IMR-90 (cell line): ENCODE measurements at regions not wholly inside any gene's neighbourhood (a gene's known extent, or its start where the extent isn't known, plus 50 kb on each side); places are given as distances from the start of the nearest gene placed in this dataset.
A peak's percentile ranks its signal among the peaks of the same experiment; 100 is the strongest.

Experiments used
- ATAC-seq: fragments of 200-7000 bp; cut with Tn5 transposase; 2 replicates; pipeline ENCODE4 v1.9.1; 2020; ENCODE audit warnings: low read depth, mild to moderate bottlenecking, moderate library complexity
- BruUV-seq: library from RNA; stranded (reverse); fragments of 400-500 nt; replicated peaks from 2 replicates; lab custom pipeline; 2021; lab: Mats Ljungman, UMichigan
- CTCF ChIA-PET: fragments of 300-600 bp; formaldehyde crosslinking; extraction: SDS; loops from one replicate; lab custom pipeline; 2021; ENCODE audit warnings: antibody characterized with exemption; lab: Yijun Ruan, JAX
- POLR2A ChIA-PET: fragments of 300-600 bp; sonication (Branson Sonifier 250); formaldehyde crosslinking; loops from one replicate; lab custom pipeline; 2022; ENCODE audit warnings: antibody characterized with exemption; ENCODE audit not compliant: unreplicated experiment; lab: Charles Lee
- DNase-seq: peaks from one replicate; pipeline ENCODE4 v3.0.0; 2013
- H2AFZ ChIP-seq: replicated peaks from 2 replicates; pipeline ENCODE3; 2013; ENCODE audit warnings: low read length, mild to moderate bottlenecking; ENCODE audit not compliant: poor library complexity
- H2AK5ac ChIP-seq: 2 replicates; pipeline ENCODE4 v1.6.1; 2013; ENCODE audit warnings: low read depth, low read length, inconsistent platforms
- H2AK9ac ChIP-seq: replicated peaks from 2 replicates; pipeline ENCODE3; 2013; ENCODE audit warnings: mild to moderate bottlenecking, low read depth, low read length, moderate library complexity; ENCODE audit not compliant: poor library complexity
- H2BK120ac ChIP-seq: 2 replicates; pipeline ENCODE4 v1.6.1; 2013; ENCODE audit warnings: low read depth, low read length, inconsistent platforms
- H2BK15ac ChIP-seq: 3 replicates; pipeline ENCODE4 v1.6.1; 2013; ENCODE audit warnings: low read depth, low read length, inconsistent platforms
- H2BK20ac ChIP-seq: 2 replicates; pipeline ENCODE4 v1.6.1; 2013; ENCODE audit warnings: low read depth, mild to moderate bottlenecking, inconsistent platforms, low read length, moderate library complexity
- H2BK5ac ChIP-seq: 2 replicates; pipeline ENCODE4 v1.6.1; 2013; ENCODE audit warnings: mild to moderate bottlenecking, low read depth, low read length, inconsistent platforms; ENCODE audit not compliant: poor library complexity, severe bottlenecking
- H3K14ac ChIP-seq: replicated peaks from 2 replicates; pipeline ENCODE4 v1.6.1; 2013; ENCODE audit warnings: low read depth, low read length, inconsistent platforms
- H3K18ac ChIP-seq: 2 replicates; pipeline ENCODE4 v1.6.1; 2013; ENCODE audit warnings: low read depth, low read length, control low read depth
- H3K23ac ChIP-seq: 2 replicates; pipeline ENCODE4 v1.6.1; 2013; ENCODE audit warnings: low read depth, low read length, inconsistent platforms
- H3K27ac ChIP-seq: 2 replicates; pipeline ENCODE4 v1.5.1; 2013; ENCODE audit warnings: mild to moderate bottlenecking, control low read depth, low read length; ENCODE audit not compliant: insufficient read depth
- H3K27me3 ChIP-seq: 2 replicates; pipeline ENCODE4 v1.6.1; 2013; ENCODE audit warnings: low read length; ENCODE audit not compliant: control insufficient read depth, insufficient read depth
- H3K36me3 ChIP-seq: 2 replicates; pipeline ENCODE4 v1.6.1; 2013; ENCODE audit warnings: low read length, mixed read lengths; ENCODE audit not compliant: control insufficient read depth, insufficient read depth
- H3K4ac ChIP-seq: 2 replicates; pipeline ENCODE4 v1.6.1; 2013; ENCODE audit warnings: low read depth, low read length, inconsistent platforms
- H3K4me1 ChIP-seq: 2 replicates; pipeline ENCODE4 v1.6.1; 2013; ENCODE audit warnings: low read length, mixed read lengths; ENCODE audit not compliant: control insufficient read depth, insufficient read depth
- H3K4me2 ChIP-seq: 2 replicates; pipeline ENCODE4 v1.6.1; 2013; ENCODE audit warnings: low read depth, mild to moderate bottlenecking, control low read depth, low read length, moderate library complexity
- H3K4me3 ChIP-seq: 2 replicates; pipeline ENCODE4 v1.5.1; 2013; ENCODE audit warnings: low read depth, mild to moderate bottlenecking, control low read depth, low read length, moderate library complexity; ENCODE audit not compliant: insufficient read depth
- H3K56ac ChIP-seq: 2 replicates; pipeline ENCODE4 v1.6.1; 2013; ENCODE audit warnings: low read length, inconsistent platforms; ENCODE audit not compliant: insufficient read depth; ENCODE audit errors: extremely low read depth
- H3K79me1 ChIP-seq, 2 experiments: 2 replicates each; pipeline ENCODE4 v1.6.1; 2013; ENCODE audit warnings: low read length in 2 of 2, inconsistent platforms in 1 of 2, low read depth in 1 of 2
- H3K9ac ChIP-seq: 2 replicates; pipeline ENCODE4 v1.6.1; 2013; ENCODE audit warnings: low read depth, low read length, control low read depth
- H3K9me1 ChIP-seq: 2 replicates; pipeline ENCODE4 v1.6.1; 2013; ENCODE audit warnings: low read length, inconsistent platforms; ENCODE audit not compliant: insufficient read depth
- H3K9me3 ChIP-seq: 2 replicates; pipeline ENCODE4 v1.6.1; 2013; ENCODE audit warnings: low read length; ENCODE audit not compliant: control insufficient read depth, insufficient read depth
- H4K20me1 ChIP-seq: 2 replicates; pipeline ENCODE4 v1.6.1; 2013; ENCODE audit warnings: low read length, inconsistent platforms; ENCODE audit not compliant: insufficient read depth
- H4K5ac ChIP-seq: 2 replicates; pipeline ENCODE4 v1.6.1; 2013; ENCODE audit warnings: mild to moderate bottlenecking, low read depth, low read length, control low read depth
- H4K8ac ChIP-seq, 2 experiments: 2 replicates each; pipeline ENCODE4 v1.6.1; 2013; ENCODE audit warnings: low read depth in 2 of 2, low read length in 2 of 2, control low read depth in 1 of 2, inconsistent platforms in 1 of 2
- H4K91ac ChIP-seq: 2 replicates; pipeline ENCODE4 v1.6.1; 2013; ENCODE audit warnings: low read depth, low read length, inconsistent platforms; ENCODE audit not compliant: insufficient read depth
- BHLHE40 ChIP-seq: fragments of 150-350 bp; IDR thresholded peaks from 2 replicates; pipeline ENCODE4 v1.6.1; 2016; ENCODE audit warnings: mild to moderate bottlenecking, low read depth, low read length
- CEBPB ChIP-seq: IDR thresholded peaks from 2 replicates; pipeline ENCODE4 v1.6.1; 2012; ENCODE audit warnings: low read depth, low read length, improper control_type of control experiment
- CHD1 ChIP-seq: IDR thresholded peaks from 2 replicates; pipeline ENCODE4 v1.6.1; 2012; ENCODE audit warnings: low read depth, low read length, improper control_type of control experiment
- CTCF ChIP-seq: conservative IDR thresholded peaks from 2 replicates; pipeline ENCODE4 v1.5.1; 2012; ENCODE audit warnings: mild to moderate bottlenecking, low read depth, low read length, improper control_type of control experiment
- FOS ChIP-seq: fragments of 150-350 bp; IDR thresholded peaks from 2 replicates; pipeline ENCODE4 v1.6.1; 2016; ENCODE audit warnings: low read depth, low read length
- MAFK ChIP-seq: IDR thresholded peaks from 2 replicates; pipeline ENCODE4 v1.6.1; 2012; ENCODE audit warnings: low read depth, low read length, improper control_type of control experiment
- MAZ ChIP-seq: IDR thresholded peaks from 2 replicates; pipeline ENCODE4 v1.6.1; 2012; ENCODE audit warnings: low read depth, mild to moderate bottlenecking, low read length, improper control_type of control experiment, moderate library complexity, borderline replicate concordance
- MXI1 ChIP-seq: IDR thresholded peaks from 2 replicates; pipeline ENCODE4 v1.6.1; 2012; ENCODE audit warnings: low read depth, mild to moderate bottlenecking, low read length, moderate library complexity, borderline replicate concordance
- NFE2L2 ChIP-seq: fragments of 150-350 bp; IDR thresholded peaks from 2 replicates; pipeline ENCODE4 v1.6.1; 2016; ENCODE audit warnings: low read depth, mild to moderate bottlenecking, low read length
- POLR2A ChIP-seq: IDR thresholded peaks from 2 replicates; pipeline ENCODE4 v1.6.1; 2012; ENCODE audit warnings: mild to moderate bottlenecking, low read depth, low read length
- RAD21 ChIP-seq: IDR thresholded peaks from 2 replicates; pipeline ENCODE4 v1.6.1; 2012; ENCODE audit warnings: low read length, improper control_type of control experiment
- RCOR1 ChIP-seq: IDR thresholded peaks from 2 replicates; pipeline ENCODE4 v1.6.1; 2012; ENCODE audit warnings: mild to moderate bottlenecking, low read length, improper control_type of control experiment; ENCODE audit not compliant: insufficient replicate concordance
- RFX5 ChIP-seq: IDR thresholded peaks from 2 replicates; pipeline ENCODE4 v1.8.0; 2012; ENCODE audit warnings: low read depth, mild to moderate bottlenecking, low read length, moderate library complexity
- SMC3 ChIP-seq: fragments of 150-350 bp; IDR thresholded peaks from 2 replicates; pipeline ENCODE4 v1.6.1; 2016; ENCODE audit warnings: low read depth, mild to moderate bottlenecking, antibody characterized with exemption, low read length, moderate library complexity
- USF2 ChIP-seq: fragments of 150-350 bp; IDR thresholded peaks from 2 replicates; pipeline ENCODE4 v1.6.1; 2017; ENCODE audit warnings: mild to moderate bottlenecking, antibody characterized with exemption, low read length, low read depth
- WGBS, 2 experiments: methylation state at CpG; one replicate each; pipeline versions ENCODE4 v1.1.5 to v1.1.7; 2013; ENCODE audit warnings: missing lambda C conversion rate in 2 of 2; ENCODE audit not compliant: insufficient read length in 1 of 2; ENCODE audit errors: extremely low coverage in 2 of 2; 5-methylcytosine and 5-hydroxymethylcytosine counted together
- dilution Hi-C: fragments of 300-500 bp; cut with HindIII; formaldehyde crosslinking; loops from one replicate; pipeline ENCODE4 v1.14.3; 2018; ENCODE audit warnings: low sequenced_read_pairs; ENCODE audit not compliant: unreplicated experiment
- in situ Hi-C: fragments of 300-500 bp; cut with MboI; formaldehyde crosslinking; loops from 3 replicates; pipeline ENCODE4 v1.14.3; 2019; ENCODE audit warnings: low sequenced_read_pairs, inconsistent platforms, mixed read lengths
- intact Hi-C: fragments of 100-400 bp; cut with micrococcal nuclease; formaldehyde crosslinking; loops from 2 replicates; pipeline ENCODE4 v1.10.0; 2022
- TF ChIP-seq, protein P1 (sequence below): fragments of 150-350 bp; IDR thresholded peaks from 2 replicates; pipeline ENCODE4 v1.6.1; 2016; ENCODE audit warnings: low read depth, mild to moderate bottlenecking, low read length, moderate library complexity, borderline replicate concordance

- POLR2A ChIA-PET: interaction anchor here (0.6 kb wide), 1 partner anchor 30 kb away, joined by 6 read pairs; no protein-coding TSS in a partner anchor
- Histone ChIP-seq H3K18ac (peak overlapping the region; percentile 25; the same call in 1 of the 2 replicates), H3K56ac (no peak overlapping the region), H3K4ac (peak overlapping the region; percentile 91), H2AFZ (no peak overlapping the region), H4K5ac (peak overlapping the region; percentile 22; the same call in 1 of the 2 replicates), H3K27me3 (no peaks in the 10 kb centered on the region), H3K9me3 (no peaks in the 10 kb centered on the region), H3K4me2 (no peak overlapping the region), H4K91ac (peak overlapping the region; percentile 82), H3K9me1 (peaks cover 17% of the 10 kb centered on the region), H3K9ac (no peak overlapping the region), H2BK20ac (peak overlapping the region; percentile 94), H3K14ac (peak overlapping the region; percentile 67), H3K23ac (peak overlapping the region; percentile 71; the same call in 1 of the 2 replicates), H2BK15ac (peak overlapping the region; percentile 81), H3K4me3 (no peak overlapping the region), H2BK120ac (peak overlapping the region; percentile 94), H2AK9ac (peak overlapping the region; percentile 20), H4K20me1 (no peaks in the 10 kb centered on the region), H2AK5ac (peak overlapping the region; percentile 93), H3K79me1 (0 out of 4 replicates have a peak, but pooled peaks cover 0 to 4% of the 10 kb centered on the region in 2 experiments), H2BK5ac (peak overlapping the region; percentile 78), H3K27ac (peak overlapping the region; percentile 2; the same call in 1 of the 2 replicates), H3K36me3 (no peaks in the 10 kb centered on the region), H4K8ac (peak overlapping the region; percentile 47 to 91), H3K4me1 (peaks cover 26% of the 10 kb centered on the region)
- CTCF ChIA-PET: no interaction called here
- dilution Hi-C loops (no loop called here), in situ Hi-C loops (loop anchor here (5.0 to 10.0 kb wide), 2 partner anchors 244 to 521 kb away; no protein-coding TSS in a partner anchor), intact Hi-C loops (loop anchor here (10.0 kb wide), 1 partner anchor 351 kb away; no protein-coding TSS in a partner anchor)
- TF ChIP-seq MXI1 (no peak), SMC3 (no peak), RAD21 (no peak), CEBPB (no peak), MAZ (no peak), FOS (no peak), RFX5 (no peak), BHLHE40 (no peak), MAFK (no peak), CTCF (no peak), NFE2L2 (no peak), USF2 (no peak), RCOR1 (no peak), CHD1 (no peak), POLR2A (no peak)
- TF ChIP-seq, protein P1, sequence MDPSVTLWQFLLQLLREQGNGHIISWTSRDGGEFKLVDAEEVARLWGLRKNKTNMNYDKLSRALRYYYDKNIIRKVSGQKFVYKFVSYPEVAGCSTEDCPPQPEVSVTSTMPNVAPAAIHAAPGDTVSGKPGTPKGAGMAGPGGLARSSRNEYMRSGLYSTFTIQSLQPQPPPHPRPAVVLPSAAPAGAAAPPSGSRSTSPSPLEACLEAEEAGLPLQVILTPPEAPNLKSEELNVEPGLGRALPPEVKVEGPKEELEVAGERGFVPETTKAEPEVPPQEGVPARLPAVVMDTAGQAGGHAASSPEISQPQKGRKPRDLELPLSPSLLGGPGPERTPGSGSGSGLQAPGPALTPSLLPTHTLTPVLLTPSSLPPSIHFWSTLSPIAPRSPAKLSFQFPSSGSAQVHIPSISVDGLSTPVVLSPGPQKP: no peak
- ATAC-seq (no peak), DNase-seq (no peak)
- BruUV-seq: no TSS peak
- WGBS, 2 experiments: no CpG with 5 or more reads among the region's 1 CpG
Measured at GRCh38 chr4:140255927-140256326, 101.9 kb upstream of the MAML3 start.
